C4-2B (cell line): ENCODE measurements at regions not wholly inside any gene's neighbourhood (a gene's known extent, or its start where the extent isn't known, plus 50 kb on each side); places are given as distances from the start of the nearest gene placed in this dataset.

ENCODE experiments used
- ZFX ChIP-seq: fragments of 450-650 bp; IDR thresholded peaks from 2 replicates; pipeline ENCODE4 v1.6.1; 2017
- TF ChIP-seq, protein P1 (sequence below): fragments of 450-650 bp; conservative IDR thresholded peaks from 2 replicates; pipeline ENCODE4 v1.5.1; 2017; ENCODE audit warnings: mild to moderate bottlenecking

- TF ChIP-seq, protein P1, sequence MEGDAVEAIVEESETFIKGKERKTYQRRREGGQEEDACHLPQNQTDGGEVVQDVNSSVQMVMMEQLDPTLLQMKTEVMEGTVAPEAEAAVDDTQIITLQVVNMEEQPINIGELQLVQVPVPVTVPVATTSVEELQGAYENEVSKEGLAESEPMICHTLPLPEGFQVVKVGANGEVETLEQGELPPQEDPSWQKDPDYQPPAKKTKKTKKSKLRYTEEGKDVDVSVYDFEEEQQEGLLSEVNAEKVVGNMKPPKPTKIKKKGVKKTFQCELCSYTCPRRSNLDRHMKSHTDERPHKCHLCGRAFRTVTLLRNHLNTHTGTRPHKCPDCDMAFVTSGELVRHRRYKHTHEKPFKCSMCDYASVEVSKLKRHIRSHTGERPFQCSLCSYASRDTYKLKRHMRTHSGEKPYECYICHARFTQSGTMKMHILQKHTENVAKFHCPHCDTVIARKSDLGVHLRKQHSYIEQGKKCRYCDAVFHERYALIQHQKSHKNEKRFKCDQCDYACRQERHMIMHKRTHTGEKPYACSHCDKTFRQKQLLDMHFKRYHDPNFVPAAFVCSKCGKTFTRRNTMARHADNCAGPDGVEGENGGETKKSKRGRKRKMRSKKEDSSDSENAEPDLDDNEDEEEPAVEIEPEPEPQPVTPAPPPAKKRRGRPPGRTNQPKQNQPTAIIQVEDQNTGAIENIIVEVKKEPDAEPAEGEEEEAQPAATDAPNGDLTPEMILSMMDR: no peak
- TF ChIP-seq ZFX: no peak
Observed at GRCh38 chr2:220002251-220002650, 374.8 kb downstream of the SLC4A3 start.
